GM19468 (cell line): ENCODE measurements at regions not wholly inside any gene's neighbourhood (a gene's known extent, or its start where the extent isn't known, plus 50 kb on each side); places are given as distances from the start of the nearest gene placed in this dataset.
"Not testable (repeated sequence)": the region's sequence is repeated elsewhere in the genome, so short reads cannot be mapped to it uniquely, and the experiment has no call there.

Experiments
- ATAC-seq: cut with Tn5 transposase; IDR thresholded peaks from one replicate; pipeline ENCODE4 v1.9.1; 2021; ENCODE audit warnings: mild to moderate bottlenecking, moderate library complexity, moderate number of reproducible peaks; ENCODE audit not compliant: unreplicated experiment; ENCODE audit errors: extremely low read depth

- ATAC-seq: no peak
Measured at GRCh38 chr4:189659287-189659686, 281.4 kb upstream of the FRG1 start.

DNA sequence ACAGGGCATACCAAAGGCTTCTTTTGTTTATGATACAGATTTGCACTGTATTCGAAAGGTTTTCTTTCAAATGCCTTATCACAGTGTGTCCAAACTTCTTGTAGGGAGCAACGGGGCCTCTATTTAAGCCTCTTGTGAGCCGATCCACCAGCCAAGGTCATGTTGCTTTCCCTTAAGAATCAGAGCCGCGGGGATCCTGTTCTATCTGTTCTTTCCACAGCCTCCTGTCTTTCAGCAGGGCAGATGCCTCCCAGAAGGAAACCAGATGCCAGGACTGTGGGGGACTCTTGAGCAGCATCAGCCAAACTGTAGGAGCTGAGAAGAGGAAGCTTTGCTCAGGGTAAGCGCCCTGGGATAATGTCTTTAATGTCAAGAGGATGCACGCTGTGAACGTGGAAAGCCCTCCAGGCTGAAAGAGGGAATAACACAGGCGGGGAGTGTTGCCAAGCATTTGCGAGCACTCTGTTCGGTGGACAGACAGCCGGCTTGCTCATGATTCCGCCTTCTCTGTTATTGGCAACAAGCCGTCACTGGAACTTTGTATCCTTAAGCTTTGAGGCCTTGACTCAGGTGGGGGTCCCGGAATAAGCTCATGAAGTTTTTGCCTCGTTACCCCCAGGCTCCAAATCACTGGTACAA lies 279.8 kb upstream of the FRG1 start:
- no peak for ATAC-seq

GRCh38 chr4:189664693-189665250 lies 275.9 kb upstream of the FRG1 start:
- ATAC-seq: no peak

GRCh38 chr4:189665712-189666305 lies 274.9 kb upstream of the FRG1 start:
- ATAC-seq: not testable (repeated sequence)

GRCh38 chr4:189667386-189667785 lies 273.3 kb upstream of the FRG1 start:
- not testable (repeated sequence) for ATAC-seq

- not testable (repeated sequence) for ATAC-seq
Measured at GRCh38 chr4:189697675-189698245, 242.9 kb upstream of the FRG1 start.

DNA sequence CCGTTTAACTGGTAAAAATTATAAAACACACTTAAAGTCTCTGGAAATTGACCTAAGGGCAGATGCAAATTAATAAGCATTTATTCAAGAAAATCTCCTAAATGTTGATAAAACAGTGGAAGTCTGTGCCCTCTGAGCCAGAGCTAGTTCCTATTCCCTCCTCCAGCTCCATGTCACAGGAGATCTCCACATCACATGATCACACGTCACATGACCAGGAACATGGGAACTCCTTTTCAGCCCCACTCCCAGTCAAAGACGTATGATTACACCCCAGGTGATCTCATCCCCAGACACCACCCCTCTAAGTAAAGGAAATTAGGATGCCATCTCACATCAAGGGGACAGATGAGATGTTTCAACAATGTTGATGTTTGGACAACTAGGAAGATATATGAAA lies 237.7 kb upstream of the FRG1 start:
- ATAC-seq: not testable (repeated sequence)

DNA sequence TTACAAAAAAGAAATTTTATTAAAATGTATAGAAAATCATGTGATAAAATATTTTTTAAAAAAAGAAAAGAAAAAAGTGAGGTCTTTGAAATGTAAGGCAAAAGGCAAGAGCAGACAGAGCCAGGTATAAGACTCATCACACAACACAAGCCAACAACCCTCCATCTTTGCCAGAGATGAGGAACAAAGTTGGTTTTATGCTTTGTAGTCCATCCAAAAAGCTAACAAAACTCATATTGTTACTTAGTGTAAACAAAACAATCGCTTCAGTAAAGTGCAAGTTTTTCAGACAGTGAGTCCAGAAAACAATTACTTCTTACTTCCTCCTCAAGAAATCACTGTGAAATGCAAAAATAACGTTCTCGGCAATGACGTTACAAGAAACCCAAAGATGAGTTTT lies 233.9 kb upstream of the FRG1 start:
- not testable (repeated sequence) for ATAC-seq

GRCh38 chr4:189707227-189707626 lies 233.4 kb upstream of the FRG1 start:
- not testable (repeated sequence) for ATAC-seq

- not testable (repeated sequence) for ATAC-seq
Measured at GRCh38 chr4:189711956-189712355, 228.7 kb upstream of the FRG1 start.

GRCh38 chr4:189721016-189721993 lies 219.4 kb upstream of the FRG1 start:
- not testable (repeated sequence) for ATAC-seq

- ATAC-seq: not testable (repeated sequence)
Measured at GRCh38 chr4:189722324-189723003, 218.2 kb upstream of the FRG1 start.

DNA sequence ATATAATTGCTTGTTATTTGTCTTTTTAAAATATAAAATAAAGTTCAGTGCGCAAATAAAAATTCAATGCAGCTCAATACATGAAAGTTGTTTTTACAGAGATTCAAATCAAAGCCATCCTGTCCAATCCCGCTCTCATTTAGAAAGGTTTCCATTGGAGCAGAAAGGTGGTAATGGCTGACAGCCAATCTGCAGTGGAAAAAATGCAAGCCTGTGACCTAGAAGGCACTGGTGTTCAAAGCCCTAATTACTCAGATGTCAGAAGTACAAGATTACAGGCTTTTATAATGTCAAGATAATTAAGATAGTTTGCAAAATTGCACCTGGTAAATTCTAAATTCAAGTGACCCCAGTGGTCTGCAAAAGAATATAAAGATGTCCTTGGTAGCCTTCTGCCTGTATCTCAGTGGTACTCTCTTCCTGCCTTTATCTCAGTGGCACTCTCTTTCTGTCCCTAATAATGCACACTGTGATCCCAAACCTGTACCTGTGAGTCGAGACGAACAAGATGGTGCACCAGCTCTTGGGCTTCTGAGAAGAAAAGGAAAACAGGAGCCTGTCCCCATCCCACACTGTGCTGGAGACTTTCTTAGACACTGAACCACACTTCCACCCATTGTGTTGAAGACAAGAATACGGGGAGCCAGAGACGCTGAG lies 212.6 kb upstream of the FRG1 start:
- ATAC-seq: not testable (repeated sequence)

GRCh38 chr4:189731989-189732388 lies 208.7 kb upstream of the FRG1 start:
- ATAC-seq: not testable (repeated sequence)

- not testable (repeated sequence) for ATAC-seq
Measured at GRCh38 chr4:189733507-189733906, 207.2 kb upstream of the FRG1 start.

- not testable (repeated sequence) for ATAC-seq
Measured at GRCh38 chr4:189734648-189735267, 205.9 kb upstream of the FRG1 start.

DNA sequence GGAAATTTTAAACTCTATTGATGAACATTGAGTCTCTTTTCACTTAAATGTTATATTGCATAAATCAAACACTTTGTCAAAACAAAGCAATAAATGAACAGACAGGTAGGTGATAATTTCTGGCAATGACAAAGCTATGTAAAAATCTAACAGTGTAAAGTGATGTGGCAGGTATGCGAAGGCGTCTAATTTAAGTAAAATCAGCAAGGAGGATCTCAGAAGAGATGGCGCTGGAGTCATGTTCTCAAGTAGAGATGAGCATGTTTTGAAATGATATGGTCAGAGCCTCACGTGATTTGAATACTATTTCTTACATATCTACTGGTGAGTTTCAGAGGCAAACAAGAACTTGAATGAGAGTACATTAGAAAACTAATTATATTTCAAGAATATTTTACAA lies 204.0 kb upstream of the FRG1 start:
- ATAC-seq: not testable (repeated sequence)

GRCh38 chr4:189740118-189740517 lies 200.6 kb upstream of the FRG1 start:
- not testable (repeated sequence) for ATAC-seq

- ATAC-seq: no peak
Measured at GRCh38 chr4:189740873-189741272, 199.8 kb upstream of the FRG1 start.
